ENCODE measurements at regions not wholly inside any gene's neighbourhood (a gene's known extent, or its start where the extent isn't known, plus 50 kb on each side); places are given as distances from the start of the nearest gene placed in this dataset.

- TF ChIP-seq CTCF (conservative IDR thresholded peaks at IDR 0.05 in 1 of 2, IDR thresholded peaks at IDR 0.05 in 1 of 2; ENCODE audit: low read depth in 1 of 2, low read length in 2 of 2) (no peak), EZH2 (IDR thresholded peaks at IDR 0.05; ENCODE audit: low read length, missing control alignments) (no peak)
Observed at GRCh38 chr11:119505071-119505470, 82.1 kb upstream of the THY1 start.

All from fibroblast of lung (primary cell).